Fibroblast of the conjunctiva (primary cell): ENCODE measurements at regions not wholly inside any gene's neighbourhood (a gene's known extent, or its start where the extent isn't known, plus 50 kb on each side); places are given as distances from the start of the nearest gene placed in this dataset.
A peak's percentile ranks its signal among the peaks of the same experiment; 100 is the strongest.

Experiments used
- DNase-seq: peaks from one replicate; pipeline ENCODE4 v3.0.0-alpha.2; 2010; ENCODE audit warnings: low read depth

- no peak for DNase-seq
These were observed 286.2 kb upstream of the UMPS start for GRCh38 chr3:124444075-124444474.

GRCh38 chr3:124444896-124445295 is 285.4 kb upstream of the UMPS start:
- no peak for DNase-seq

GRCh38 chr3:124447845-124448244 is 282.4 kb upstream of the UMPS start:
- DNase-seq = no peak

- DNase-seq = no peak
These were observed 281.3 kb upstream of the UMPS start for GRCh38 chr3:124448954-124449353.

GRCh38 chr3:124450366-124450765 is 279.9 kb upstream of the UMPS start:
- DNase-seq = no peak

DNA sequence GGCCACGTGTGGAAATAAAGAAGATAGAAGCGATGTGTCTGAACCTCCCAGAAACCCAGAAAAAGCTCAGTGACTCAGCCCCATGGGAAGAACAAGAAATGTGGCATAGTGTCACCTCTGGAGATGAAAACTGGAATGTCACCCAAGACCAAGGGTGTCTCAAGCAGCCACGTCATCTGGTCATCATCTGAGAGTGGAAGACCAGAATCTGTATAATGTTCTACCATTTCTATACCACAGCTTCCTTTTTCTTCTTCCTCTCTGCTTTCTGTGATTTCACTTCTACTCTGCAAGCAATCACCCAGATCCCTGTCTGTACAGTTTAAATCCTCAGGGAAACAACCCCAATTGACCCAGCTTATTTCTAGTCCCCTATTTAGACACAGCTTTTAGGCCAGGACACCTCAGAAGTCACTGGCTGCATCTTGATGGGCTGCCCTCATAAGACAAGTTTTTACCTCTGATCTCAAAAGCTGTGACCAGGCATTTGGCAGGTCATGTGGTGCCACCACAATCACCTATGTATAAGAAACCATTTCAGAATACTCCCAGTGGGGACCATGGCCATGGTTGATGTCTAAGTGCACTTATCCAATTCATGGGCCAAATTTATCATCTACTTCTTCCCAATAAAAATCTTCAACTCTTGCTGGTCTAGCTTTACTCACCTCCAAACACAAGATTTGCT is 278.5 kb upstream of the UMPS start:
- DNase-seq = no peak

DNA sequence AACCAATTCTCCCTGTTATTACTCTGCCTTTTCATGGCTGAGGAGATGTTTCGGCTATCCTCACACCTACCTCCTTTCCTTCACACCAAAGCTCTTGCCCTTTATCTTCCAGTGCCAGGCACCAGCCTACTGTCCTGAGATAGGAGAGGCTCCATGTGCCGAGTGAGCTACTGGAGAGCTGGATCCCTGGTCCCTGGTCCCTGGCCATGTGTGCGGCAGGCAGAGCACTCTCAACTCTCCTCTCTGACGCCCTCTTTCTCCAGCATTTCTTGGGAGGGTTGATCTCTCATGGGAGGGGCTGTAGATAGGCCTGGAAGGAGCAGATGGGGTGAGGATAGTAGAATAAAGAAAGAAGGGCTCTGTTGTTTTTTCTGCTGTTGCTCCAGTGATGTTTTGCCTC is 277.1 kb upstream of the UMPS start:
- DNase-seq = no peak

DNA sequence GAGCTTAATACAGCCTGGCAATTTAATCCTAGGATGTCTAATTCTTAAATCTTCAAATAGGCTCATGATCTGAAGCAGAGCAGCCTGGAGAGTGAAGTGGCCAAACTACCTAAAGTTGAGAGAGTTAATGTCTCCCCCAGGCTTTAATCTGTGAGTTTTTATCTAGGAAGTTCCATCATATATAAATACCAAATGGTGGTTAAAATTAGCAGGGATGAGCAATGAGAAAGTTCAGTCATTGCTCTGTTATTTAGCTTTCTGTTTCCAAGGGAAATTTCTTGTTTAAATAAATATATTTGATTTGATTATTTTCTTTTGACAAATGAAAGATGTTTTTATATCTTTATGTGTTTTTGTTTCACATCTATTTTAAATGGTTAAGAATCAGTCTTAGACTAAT is 274.4 kb upstream of the UMPS start:
- no peak for DNase-seq

DNA sequence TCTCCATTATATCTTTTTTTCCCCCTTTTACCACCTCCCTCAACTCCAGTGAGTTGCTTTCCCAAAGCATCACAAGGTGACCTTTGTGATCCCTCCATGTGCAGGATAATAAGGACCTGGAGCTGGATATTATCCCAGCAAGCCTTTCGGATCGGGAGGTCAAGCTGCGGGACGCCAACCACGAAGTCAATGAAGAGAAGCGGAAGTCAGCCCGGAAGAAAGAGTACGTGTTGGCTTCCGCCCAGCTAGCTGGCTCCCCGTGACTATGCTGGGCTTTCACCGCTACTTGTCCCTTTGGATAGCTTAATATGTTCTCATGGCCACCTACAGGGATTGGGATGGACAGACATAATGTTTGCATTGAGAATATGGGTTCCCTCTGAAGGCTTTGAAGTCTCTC is 273.7 kb upstream of the UMPS start:
- DNase-seq = no peak

- DNase-seq = no peak
These were observed 270.6 kb upstream of the UMPS start for GRCh38 chr3:124459678-124460077.

DNA sequence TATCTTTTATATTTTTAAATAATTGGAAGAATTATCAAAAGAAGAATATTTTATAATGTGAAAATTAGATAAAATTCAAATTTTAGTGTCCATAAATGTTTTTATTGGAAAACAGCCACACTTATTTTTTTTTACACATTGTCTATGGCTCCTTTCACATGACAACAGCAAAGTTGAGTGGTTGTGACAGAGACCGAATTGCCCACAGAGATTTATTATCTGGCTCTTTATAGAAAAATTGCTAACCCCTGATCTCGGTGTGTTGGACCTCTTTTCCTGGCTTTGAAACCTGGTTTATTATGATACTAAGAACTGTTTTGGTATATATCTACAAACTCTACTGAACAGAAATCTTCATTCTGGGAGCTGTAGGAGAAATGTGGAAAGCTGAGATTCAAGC is 269.1 kb upstream of the UMPS start:
- no peak for DNase-seq

DNA sequence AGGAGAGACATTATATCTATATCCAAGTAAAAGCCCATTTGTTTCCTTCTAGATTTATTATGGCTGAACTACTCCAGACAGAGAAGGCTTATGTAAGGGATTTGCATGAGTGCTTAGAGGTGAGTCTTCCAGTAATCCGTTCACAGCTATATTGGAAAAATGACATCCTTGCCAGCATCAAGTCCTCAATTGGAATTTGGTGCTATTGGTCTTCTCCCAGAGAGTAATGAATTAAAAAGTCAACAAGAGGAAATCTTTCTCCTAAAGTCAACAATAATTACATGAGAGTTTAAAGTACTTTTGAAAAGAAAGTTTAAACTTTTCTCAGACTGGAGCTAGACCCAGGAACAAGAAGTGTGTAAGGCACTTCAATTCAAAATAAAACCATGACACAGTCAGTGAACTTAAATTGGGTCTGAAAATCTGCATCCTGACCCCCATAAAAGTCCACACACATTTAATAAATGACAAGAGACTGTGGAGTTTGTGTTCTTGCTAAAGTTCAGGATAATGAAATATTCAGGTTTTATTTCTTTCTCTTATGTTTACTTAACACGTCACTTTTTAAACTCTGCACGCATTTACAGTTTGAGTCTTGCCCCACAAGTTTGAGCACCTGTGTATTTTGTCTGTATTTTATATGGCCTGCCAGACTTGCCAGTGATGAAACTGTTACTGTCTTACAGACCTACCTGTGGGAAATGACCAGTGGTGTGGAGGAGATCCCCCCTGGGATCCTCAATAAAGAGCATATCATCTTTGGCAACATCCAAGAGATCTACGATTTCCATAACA is 268.2 kb upstream of the UMPS start:
- DNase-seq = no peak

GRCh38 chr3:124463234-124463633 is 267.0 kb upstream of the UMPS start:
- no peak for DNase-seq

- DNase-seq = peak; percentile 10
These were observed 262.0 kb upstream of the UMPS start for GRCh38 chr3:124467980-124468902.

- no peak for DNase-seq
These were observed 260.7 kb upstream of the UMPS start for GRCh38 chr3:124469555-124469954.

DNA sequence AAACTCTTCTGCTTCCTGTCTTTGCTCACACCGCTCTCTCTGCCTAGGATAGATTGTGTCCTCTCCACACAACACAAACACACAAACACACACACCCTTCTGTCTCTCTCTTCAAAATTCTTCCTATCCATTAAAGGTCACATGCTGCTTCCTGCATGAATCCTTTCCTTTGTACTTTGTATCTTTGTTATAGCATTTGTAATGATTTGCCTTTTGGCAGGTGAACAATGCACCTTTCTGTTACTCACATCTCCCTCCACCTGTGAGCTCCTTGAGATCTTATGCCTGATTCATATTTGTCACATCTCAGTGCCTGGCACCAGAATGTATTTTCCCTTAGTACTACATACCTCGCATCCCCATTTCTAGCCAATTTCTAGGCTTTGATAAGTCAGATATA is 251.4 kb upstream of the UMPS start:
- DNase-seq = no peak

GRCh38 chr3:124483915-124484470 is 246.3 kb upstream of the UMPS start:
- DNase-seq = no peak

GRCh38 chr3:124486324-124486723 is 243.9 kb upstream of the UMPS start:
- DNase-seq = no peak

GRCh38 chr3:124489506-124489905 is 240.7 kb upstream of the UMPS start:
- no peak for DNase-seq

GRCh38 chr3:124491098-124491497 is 239.2 kb upstream of the UMPS start:
- no peak for DNase-seq

GRCh38 chr3:124491875-124492274 is 238.4 kb upstream of the UMPS start:
- no peak for DNase-seq

DNA sequence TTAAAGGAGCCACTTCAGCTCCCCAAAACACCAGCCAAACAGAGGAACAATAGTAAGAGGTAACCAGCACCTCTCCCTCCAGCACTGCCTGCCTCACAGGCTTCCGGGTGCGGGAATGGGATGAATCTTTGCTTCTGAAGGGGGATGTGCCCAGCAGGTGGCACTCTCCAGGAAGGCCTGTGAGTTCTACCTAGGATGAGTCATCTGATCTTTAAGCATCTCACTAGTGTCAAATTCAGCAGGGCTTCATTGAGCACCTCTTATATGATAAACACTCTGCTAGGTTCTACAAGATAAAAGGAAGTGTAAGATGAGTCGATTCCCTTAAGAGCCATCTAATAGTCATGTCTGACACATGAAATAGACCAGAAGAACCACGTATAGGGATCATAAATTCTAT is 237.4 kb upstream of the UMPS start:
- no peak for DNase-seq
